ENCODE measurements at regions not wholly inside any gene's neighbourhood (a gene's known extent, or its start where the extent isn't known, plus 50 kb on each side); places are given as distances from the start of the nearest gene placed in this dataset.

- TF ChIP-seq PBX3 (IDR thresholded peaks at IDR 0.05; ENCODE audit: insufficient replicate concordance, low read depth, low read length), result no peak
- TF ChIP-seq USF2 (IDR thresholded peaks at IDR 0.05; ENCODE audit: borderline replicate concordance, low read depth, low read length), result no peak
- TF ChIP-seq ZZZ3 (IDR thresholded peaks at IDR 0.05; ENCODE audit: control insufficient read depth, insufficient read length, low read depth), result no peak
- TF ChIP-seq CHD1 (IDR thresholded peaks at IDR 0.05; ENCODE audit: low read depth, low read length), result no peak
- no peak for TF ChIP-seq RFX5 (IDR thresholded peaks at IDR 0.05; ENCODE audit: low read depth, low read length)
- no peak for TF ChIP-seq SMARCA5 (IDR thresholded peaks at IDR 0.05)
- TF ChIP-seq JUND (IDR thresholded peaks at IDR 0.05; ENCODE audit: low read depth, low read length), result no peak
- no peak for TF ChIP-seq FOXM1 (IDR thresholded peaks at IDR 0.05; ENCODE audit: low read depth, low read length)
- no peak for TF ChIP-seq CTCF (IDR thresholded peaks at IDR 0.05 in 2 of 3, conservative IDR thresholded peaks at IDR 0.05 in 1 of 3; ENCODE audit: control insufficient read depth in 2 of 3, extremely low read depth in 1 of 3, insufficient read depth in 1 of 3, low read depth in 3 of 3, low read length in 3 of 3)
- TF ChIP-seq SKIL (IDR thresholded peaks at IDR 0.05; ENCODE audit: low read depth, poor library complexity, severe bottlenecking), result no peak
- TF ChIP-seq RBBP5 (conservative IDR thresholded peaks at IDR 0.05), result no peak
- no peak for TF ChIP-seq IRF3 (IDR thresholded peaks at IDR 0.05)
- no peak for TF ChIP-seq PRDM15 (CRISPR knock-in tag; IDR thresholded peaks at IDR 0.05)
Observed at GRCh38 chr10:57707300-57707658, 560.4 kb downstream of the IPMK start.

Measured in GM12878 (cell line).